Liver (tissue), 7 donors: ENCODE measurements at regions not wholly inside any gene's neighbourhood (a gene's known extent, or its start where the extent isn't known, plus 50 kb on each side); places are given as distances from the start of the nearest gene placed in this dataset.

ENCODE experiments used
- DNase-seq: peaks from one replicate; pipeline ENCODE4 v3.0.0-alpha.2; 2017; ENCODE audit warnings: low spot score
- H3K27ac ChIP-seq, 2 donors: one replicate each; pipeline ENCODE4 v1.7.0; 2013; ENCODE audit warnings: inconsistent platforms in 2 of 2, low read length in 2 of 2, control low read depth in 1 of 2, low read depth in 1 of 2, mild to moderate bottlenecking in 1 of 2
- H3K27me3 ChIP-seq, 4 donors: one replicate each; pipeline versions ENCODE4 v1.6.1 to v1.7.0; 2013; ENCODE audit warnings: low read length in 3 of 4, inconsistent platforms in 1 of 4, mild to moderate bottlenecking in 1 of 4, moderate library complexity in 1 of 4; ENCODE audit not compliant: control insufficient read depth in 4 of 4, insufficient read depth in 4 of 4
- H3K36me3 ChIP-seq, 4 donors: one replicate each; pipeline versions ENCODE4 v1.6.1 to v1.7.0; 2013; ENCODE audit warnings: low read length in 3 of 4, mild to moderate bottlenecking in 3 of 4, low read depth in 1 of 4, moderate library complexity in 1 of 4; ENCODE audit not compliant: control insufficient read depth in 4 of 4, insufficient read depth in 3 of 4
- H3K4me1 ChIP-seq, 4 donors: one replicate each; pipeline versions ENCODE4 v1.6.1 to v1.7.0; 2013; ENCODE audit warnings: low read length in 3 of 4, mild to moderate bottlenecking in 3 of 4, moderate library complexity in 1 of 4; ENCODE audit not compliant: control insufficient read depth in 4 of 4, insufficient read depth in 4 of 4
- H3K4me3 ChIP-seq, 3 donors: one replicate each; pipeline versions ENCODE4 v1.6.1 to v1.7.0; 2013; ENCODE audit warnings: low read length in 3 of 3, control low read depth in 1 of 3, low read depth in 1 of 3, mild to moderate bottlenecking in 1 of 3
- H3K9ac ChIP-seq, 2 donors: one replicate each; pipeline ENCODE4 v1.7.0; 2013; ENCODE audit warnings: low read length in 2 of 2, mild to moderate bottlenecking in 2 of 2, moderate library complexity in 2 of 2, control low read depth in 1 of 2, low read depth in 1 of 2
- H3K9me3 ChIP-seq, 4 donors: one replicate each; pipeline versions ENCODE4 v1.6.1 to v1.7.0; 2013; ENCODE audit warnings: low read length in 3 of 4; ENCODE audit not compliant: control insufficient read depth in 4 of 4
- ATF3 ChIP-seq: IDR thresholded peaks from 2 replicates; pipeline ENCODE4 v1.6.1; 2016; ENCODE audit warnings: antibody characterized with exemption
- EGR1 ChIP-seq, 2 donors: IDR thresholded peaks; 2 replicates each; pipeline ENCODE4 v1.6.1; 2016 to 2018; ENCODE audit warnings: antibody characterized with exemption in 2 of 2, low read depth in 2 of 2
- FOXA1 ChIP-seq: IDR thresholded peaks from 2 replicates; pipeline ENCODE4 v1.6.1; 2016; ENCODE audit warnings: antibody characterized with exemption
- FOXA2 ChIP-seq: IDR thresholded peaks from 2 replicates; pipeline ENCODE4 v1.6.1; 2016; ENCODE audit warnings: antibody characterized with exemption
- GABPA ChIP-seq, 2 donors: IDR thresholded peaks in 1 of 2; conservative IDR thresholded peaks in 1 of 2; 2 replicates each; pipeline ENCODE4 v1.6.1; 2016; ENCODE audit warnings: antibody characterized with exemption in 2 of 2, mild to moderate bottlenecking in 1 of 2, moderate library complexity in 1 of 2
- HNF4A ChIP-seq, 2 donors: conservative IDR thresholded peaks; 2 replicates each; pipeline ENCODE4 v1.6.1; 2016; ENCODE audit warnings: antibody characterized with exemption in 2 of 2, mild to moderate bottlenecking in 2 of 2
- HNF4G ChIP-seq: IDR thresholded peaks from 2 replicates; pipeline ENCODE4 v1.6.1; 2016; ENCODE audit warnings: antibody characterized with exemption
- JUND ChIP-seq, 2 donors: IDR thresholded peaks; 2 replicates each; pipeline ENCODE4 v1.6.1; 2016; ENCODE audit warnings: antibody characterized with exemption in 2 of 2
- MAX ChIP-seq: IDR thresholded peaks from 2 replicates; pipeline ENCODE4 v1.6.1; 2016; ENCODE audit warnings: antibody characterized with exemption
- NR2F2 ChIP-seq: IDR thresholded peaks from 2 replicates; pipeline ENCODE4 v1.6.1; 2016; ENCODE audit warnings: antibody characterized with exemption
- RAD21 ChIP-seq, 2 donors: IDR thresholded peaks; 2 replicates each; pipeline ENCODE4 v1.6.1; 2016; ENCODE audit warnings: antibody characterized with exemption in 2 of 2, mild to moderate bottlenecking in 2 of 2
- REST ChIP-seq: IDR thresholded peaks from 2 replicates; pipeline ENCODE4 v1.6.1; 2016; ENCODE audit warnings: antibody characterized with exemption, mild to moderate bottlenecking
- RXRA ChIP-seq, 2 donors: IDR thresholded peaks; 2 replicates each; pipeline ENCODE4 v1.6.1; 2017 to 2018; ENCODE audit warnings: antibody characterized with exemption in 2 of 2, mild to moderate bottlenecking in 1 of 2
- SP1 ChIP-seq: IDR thresholded peaks from 2 replicates; pipeline ENCODE4 v1.6.1; 2018; ENCODE audit warnings: antibody characterized with exemption, mild to moderate bottlenecking
- TAF1 ChIP-seq: conservative IDR thresholded peaks from 2 replicates; pipeline ENCODE4 v1.6.1; 2016; ENCODE audit warnings: antibody characterized with exemption, mild to moderate bottlenecking
- YY1 ChIP-seq: IDR thresholded peaks from 2 replicates; pipeline ENCODE4 v1.6.1; 2016; ENCODE audit warnings: antibody characterized with exemption, mild to moderate bottlenecking
- ZBTB33 ChIP-seq: IDR thresholded peaks from 2 replicates; pipeline ENCODE4 v1.6.1; 2016; ENCODE audit warnings: antibody characterized with exemption
- WGBS: extraction: QIAGEN DNeasy Blood & Tissue Kit; methylation state at CpG from one replicate; pipeline ENCODE4 v1.1.7; 2013; 5-methylcytosine and 5-hydroxymethylcytosine counted together
- donor health status: healthy.
- donor health status: healthy.
- donor health status: healthy.
- donor health status: healthy.

GRCh38 chr6:170174124-170174770 lies 116.6 kb downstream of the DLL1 start:
- Histone ChIP-seq H3K36me3 (no peaks in the 10 kb centered on the region), H3K9me3 (peaks cover 0 to 4% (median 0%) of the 10 kb centered on the region in 4 donors), H3K27ac (peak overlapping the region; percentile 19 to 28), H3K27me3 (no peaks in the 10 kb centered on the region), H3K4me3 (no peak overlapping the region), H3K4me1 (peaks cover 5 to 19% (median 12%) of the 10 kb centered on the region in 4 donors), H3K9ac (no peak overlapping the region)
- 79% methylated on average over 17 of the region's 17 CpGs for WGBS
- TF ChIP-seq EGR1 (IDR thresholded peaks at IDR 0.05; ENCODE audit: low read depth in 2 of 2) = no peak
- TF ChIP-seq HNF4G = no peak
- no peak for TF ChIP-seq ATF3
- TF ChIP-seq MAX = no peak
- no peak for TF ChIP-seq TAF1
- no peak for TF ChIP-seq GABPA (IDR thresholded peaks at IDR 0.05 in 1 of 2, conservative IDR thresholded peaks at IDR 0.05 in 1 of 2)
- no peak for TF ChIP-seq YY1
- TF ChIP-seq HNF4A (conservative IDR thresholded peaks at IDR 0.05) = no peak
- no peak for TF ChIP-seq SP1
- no peak for TF ChIP-seq REST
- TF ChIP-seq RXRA (IDR thresholded peaks at IDR 0.05) = no peak
- peak in 1 of 2 donors; percentile 11 for TF ChIP-seq RAD21 (IDR thresholded peaks at IDR 0.05)
- TF ChIP-seq NR2F2 = peak; percentile 45
- no peak for TF ChIP-seq FOXA1
- no peak for TF ChIP-seq ZBTB33
- no peak for TF ChIP-seq JUND (IDR thresholded peaks at IDR 0.05)
- DNase-seq = no peak

GRCh38 chr6:170173335-170173881 lies 117.5 kb downstream of the DLL1 start:
- no peak for DNase-seq
- Histone ChIP-seq H3K4me3 (no peak overlapping the region), H3K27me3 (no peaks in the 10 kb centered on the region), H3K9me3 (peaks cover 0 to 4% (median 0%) of the 10 kb centered on the region in 4 donors), H3K4me1 (peaks cover 2 to 13% (median 7%) of the 10 kb centered on the region in 4 donors), H3K9ac (no peak overlapping the region), H3K36me3 (no peaks in the 10 kb centered on the region), H3K27ac (no peak overlapping the region)
- TF ChIP-seq ZBTB33 (no peak), HNF4A (conservative IDR thresholded peaks at IDR 0.05) (no peak), YY1 (no peak), REST (no peak), GABPA (IDR thresholded peaks at IDR 0.05 in 1 of 2, conservative IDR thresholded peaks at IDR 0.05 in 1 of 2) (no peak), FOXA2 (no peak), JUND (IDR thresholded peaks at IDR 0.05) (no peak), NR2F2 (no peak), RXRA (IDR thresholded peaks at IDR 0.05) (no peak), FOXA1 (no peak)
- WGBS = 84% methylated on average over 5 of the region's 5 CpGs
